Glutamatergic neuron (in vitro differentiated cells): ENCODE measurements at regions not wholly inside any gene's neighbourhood (a gene's known extent, or its start where the extent isn't known, plus 50 kb on each side); places are given as distances from the start of the nearest gene placed in this dataset.

Experiments
- DNase-seq: peaks from one replicate; pipeline ENCODE4 v3.0.0; 2022
- H3K27ac Mint-ChIP-seq: one replicate; pipeline ENCODE4 v1.8.0; 2020; ENCODE audit warnings: mild to moderate bottlenecking, mixed read lengths, inconsistent platforms; ENCODE audit not compliant: unreplicated experiment
- H3K27me3 Mint-ChIP-seq: one replicate; pipeline ENCODE4 v1.8.0; 2020; ENCODE audit warnings: mild to moderate bottlenecking, moderate library complexity, mixed read lengths, inconsistent platforms; ENCODE audit not compliant: unreplicated experiment
- H3K36me3 Mint-ChIP-seq: one replicate; pipeline ENCODE4 v1.8.0; 2020; ENCODE audit warnings: mild to moderate bottlenecking, mixed read lengths, inconsistent platforms; ENCODE audit not compliant: unreplicated experiment
- H3K4me1 Mint-ChIP-seq: one replicate; pipeline ENCODE4 v1.8.0; 2020; ENCODE audit warnings: mild to moderate bottlenecking, low read depth, mixed read lengths, inconsistent platforms; ENCODE audit not compliant: unreplicated experiment
- H3K4me3 Mint-ChIP-seq: one replicate; pipeline ENCODE4 v1.8.0; 2020; ENCODE audit warnings: mild to moderate bottlenecking, mixed read lengths, inconsistent platforms; ENCODE audit not compliant: unreplicated experiment
- H3K9me3 Mint-ChIP-seq: one replicate; pipeline ENCODE4 v1.8.0; 2020; ENCODE audit warnings: mild to moderate bottlenecking, moderate library complexity, mixed read lengths, inconsistent platforms; ENCODE audit not compliant: unreplicated experiment
- TF ChIP-seq, protein P1 (sequence below): fragments of 200-600 bp; sonication (generic); IDR thresholded peaks from one replicate; pipeline ENCODE4 v1.5.0; 2021; ENCODE audit not compliant: partially characterized antibody, unreplicated experiment

DNA sequence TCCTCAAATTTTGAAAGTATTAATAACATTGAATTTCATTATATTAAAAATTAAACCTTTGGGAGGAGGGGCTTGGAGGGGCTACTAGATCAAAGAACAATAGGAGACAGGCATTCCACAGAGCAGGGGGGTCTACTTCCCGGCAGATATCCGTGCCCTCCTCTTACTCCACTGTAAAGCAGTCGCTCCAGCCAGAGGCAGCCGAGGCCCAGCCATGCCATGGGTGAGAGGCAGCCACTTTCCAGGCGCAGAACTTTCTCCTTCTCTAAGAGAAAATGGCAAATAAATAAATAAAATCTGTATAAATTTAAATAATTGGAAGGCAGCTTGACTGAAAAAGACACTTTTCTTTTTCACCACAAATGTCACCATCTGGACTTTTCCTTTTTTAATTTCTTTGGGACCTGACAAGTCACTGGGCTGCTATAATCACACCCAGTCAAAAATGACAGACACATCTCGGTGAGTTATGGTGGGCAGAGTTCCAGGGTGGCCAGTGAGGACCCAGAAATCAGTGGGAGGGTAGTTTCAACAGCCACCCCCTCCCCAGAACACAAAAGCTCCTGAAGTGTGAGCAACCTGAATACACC lies 302.2 kb upstream of the SMARCA2 start:
- H3K27me3 Mint-ChIP-seq, result no peaks in the 10 kb centered on the region
- H3K4me1 Mint-ChIP-seq, result no peaks in the 10 kb centered on the region
- no peak for DNase-seq
- H3K4me3 Mint-ChIP-seq, result no peak overlapping the region
- no peaks in the 10 kb centered on the region for H3K9me3 Mint-ChIP-seq
- no peaks in the 10 kb centered on the region for H3K36me3 Mint-ChIP-seq
- TF ChIP-seq, protein P1, sequence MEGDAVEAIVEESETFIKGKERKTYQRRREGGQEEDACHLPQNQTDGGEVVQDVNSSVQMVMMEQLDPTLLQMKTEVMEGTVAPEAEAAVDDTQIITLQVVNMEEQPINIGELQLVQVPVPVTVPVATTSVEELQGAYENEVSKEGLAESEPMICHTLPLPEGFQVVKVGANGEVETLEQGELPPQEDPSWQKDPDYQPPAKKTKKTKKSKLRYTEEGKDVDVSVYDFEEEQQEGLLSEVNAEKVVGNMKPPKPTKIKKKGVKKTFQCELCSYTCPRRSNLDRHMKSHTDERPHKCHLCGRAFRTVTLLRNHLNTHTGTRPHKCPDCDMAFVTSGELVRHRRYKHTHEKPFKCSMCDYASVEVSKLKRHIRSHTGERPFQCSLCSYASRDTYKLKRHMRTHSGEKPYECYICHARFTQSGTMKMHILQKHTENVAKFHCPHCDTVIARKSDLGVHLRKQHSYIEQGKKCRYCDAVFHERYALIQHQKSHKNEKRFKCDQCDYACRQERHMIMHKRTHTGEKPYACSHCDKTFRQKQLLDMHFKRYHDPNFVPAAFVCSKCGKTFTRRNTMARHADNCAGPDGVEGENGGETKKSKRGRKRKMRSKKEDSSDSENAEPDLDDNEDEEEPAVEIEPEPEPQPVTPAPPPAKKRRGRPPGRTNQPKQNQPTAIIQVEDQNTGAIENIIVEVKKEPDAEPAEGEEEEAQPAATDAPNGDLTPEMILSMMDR, result no peak
- no peak overlapping the region for H3K27ac Mint-ChIP-seq

DNA sequence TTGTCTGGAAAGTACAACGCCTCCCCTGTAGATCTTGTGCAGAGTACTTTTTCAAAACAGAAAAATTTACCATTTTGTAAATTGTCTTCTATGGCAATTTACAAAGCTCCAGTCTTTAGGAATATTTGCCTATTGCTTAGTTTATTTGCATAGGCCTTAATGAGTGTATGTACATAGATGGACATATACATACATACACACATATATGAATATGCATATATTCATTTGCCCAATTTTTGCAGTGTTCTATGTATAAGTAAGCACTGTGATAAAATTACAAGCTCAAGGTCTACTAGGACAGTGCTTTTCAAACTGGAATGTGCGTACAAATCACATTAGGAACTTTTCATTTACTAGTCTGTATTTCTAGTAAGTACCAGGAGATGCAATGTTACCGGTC lies 301.3 kb upstream of the SMARCA2 start:
- Mint-ChIP-seq H3K9me3 (no peaks in the 10 kb centered on the region), H3K36me3 (peaks cover 2% of the 10 kb centered on the region), H3K27ac (no peak overlapping the region), H3K27me3 (no peaks in the 10 kb centered on the region), H3K4me3 (no peak overlapping the region), H3K4me1 (no peaks in the 10 kb centered on the region)
- TF ChIP-seq, protein P1, result no peak
- no peak for DNase-seq

DNA sequence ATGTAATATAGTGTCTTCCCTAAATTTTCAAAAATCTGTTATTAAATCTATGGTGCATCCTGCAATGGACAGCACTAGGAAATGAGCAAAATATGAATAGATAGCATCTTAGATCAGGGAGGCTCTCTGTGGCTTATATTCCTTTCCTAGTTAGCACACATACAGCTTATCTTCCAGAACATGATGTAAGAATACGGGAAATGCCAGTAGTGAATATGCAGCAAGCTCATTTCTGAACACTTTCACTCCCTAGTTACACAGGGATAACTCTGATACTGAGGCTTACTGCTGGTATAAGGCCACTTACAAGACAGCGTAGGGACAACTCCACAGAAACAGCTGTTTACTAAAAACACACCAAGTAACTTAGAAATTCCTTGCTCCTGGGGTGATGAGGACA lies 297.3 kb upstream of the SMARCA2 start:
- Mint-ChIP-seq H3K9me3 (no peaks in the 10 kb centered on the region), H3K4me1 (no peaks in the 10 kb centered on the region), H3K36me3 (peaks cover 5% of the 10 kb centered on the region), H3K27ac (no peak overlapping the region), H3K4me3 (no peak overlapping the region), H3K27me3 (no peaks in the 10 kb centered on the region)
- TF ChIP-seq, protein P1, result no peak
- no peak for DNase-seq

DNA sequence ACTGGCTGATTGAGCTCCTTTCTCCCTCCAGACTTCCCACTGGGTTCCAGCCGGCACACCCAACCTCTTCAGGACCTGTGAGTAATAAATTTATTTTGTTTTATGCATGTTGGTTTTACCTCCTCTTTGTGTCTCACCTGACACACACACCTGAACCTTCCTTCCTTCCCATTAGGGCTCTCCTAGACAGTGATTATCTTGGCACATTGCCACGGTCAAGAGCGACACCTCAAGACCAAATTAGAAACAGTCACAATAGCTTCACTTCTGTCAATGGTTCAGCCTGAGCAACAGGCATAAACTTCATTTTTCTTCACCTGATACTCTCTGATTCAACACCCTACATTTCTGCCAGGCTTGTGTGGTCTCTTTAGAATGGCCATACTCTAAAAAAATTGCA lies 296.3 kb upstream of the SMARCA2 start:
- no peaks in the 10 kb centered on the region for H3K4me1 Mint-ChIP-seq
- no peaks in the 10 kb centered on the region for H3K9me3 Mint-ChIP-seq
- H3K27ac Mint-ChIP-seq, result no peak overlapping the region

DNA sequence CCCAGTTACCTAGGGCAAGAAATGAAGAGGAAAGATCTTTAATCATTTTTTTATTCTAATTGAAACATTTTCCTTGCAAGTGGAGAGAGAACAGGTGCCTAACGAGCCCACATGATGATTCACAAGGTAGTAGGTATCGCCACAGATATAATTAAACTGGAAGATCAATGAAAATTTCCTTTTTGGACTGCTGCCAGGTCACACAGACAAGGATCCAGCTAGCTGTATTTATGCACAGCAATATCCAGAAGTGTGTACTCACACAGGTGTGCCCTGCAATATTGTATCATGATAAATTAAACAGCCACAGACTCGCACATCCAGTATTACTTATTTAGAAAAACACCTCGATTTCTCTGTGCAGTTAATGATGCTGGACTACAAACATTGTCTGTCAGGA lies 294.0 kb upstream of the SMARCA2 start:
- DNase-seq, result no peak
- H3K4me3 Mint-ChIP-seq, result no peak overlapping the region
- no peaks in the 10 kb centered on the region for H3K9me3 Mint-ChIP-seq
- no peaks in the 10 kb centered on the region for H3K4me1 Mint-ChIP-seq
- H3K27me3 Mint-ChIP-seq, result no peaks in the 10 kb centered on the region
- peaks cover 5% of the 10 kb centered on the region for H3K36me3 Mint-ChIP-seq
- no peak overlapping the region for H3K27ac Mint-ChIP-seq
- TF ChIP-seq, protein P1, result no peak

More for the DNA sequence above, 296.3 kb upstream of the SMARCA2 start:
- no peak overlapping the region for H3K4me3 Mint-ChIP-seq
- no peak for DNase-seq
- TF ChIP-seq, protein P1, result no peak
- peaks cover 5% of the 10 kb centered on the region for H3K36me3 Mint-ChIP-seq
- H3K27me3 Mint-ChIP-seq, result no peaks in the 10 kb centered on the region
